ENCODE measurements at regions not wholly inside any gene's neighbourhood (a gene's known extent, or its start where the extent isn't known, plus 50 kb on each side); places are given as distances from the start of the nearest gene placed in this dataset.
"Not testable (repeated sequence)": the region's sequence is repeated elsewhere in the genome, so short reads cannot be mapped to it uniquely, and the experiment has no call there.

DNA sequence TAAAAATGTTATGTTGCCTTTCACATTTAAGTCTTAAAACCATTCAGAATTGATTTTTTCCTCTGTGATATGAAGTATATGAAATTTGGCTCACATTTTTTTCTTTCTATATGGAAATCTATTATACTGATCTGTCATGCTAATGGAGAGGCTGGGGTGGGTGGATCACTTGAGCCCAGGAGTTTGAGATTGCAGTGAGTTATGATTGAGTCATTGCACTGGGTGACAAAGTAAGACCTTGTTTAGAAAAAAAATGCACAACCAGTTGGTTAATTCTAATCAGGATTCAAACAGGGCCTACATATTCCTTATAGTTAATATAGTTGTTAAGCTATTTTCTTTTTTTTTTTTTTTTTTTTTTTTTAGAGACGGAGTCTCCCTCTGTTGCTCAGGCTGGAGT is 230.5 kb downstream of the MFSD1 start:
- Histone ChIP-seq H3K9ac (ENCODE audit: insufficient read length) (no peak overlapping the region), H3K9me3 (ENCODE audit: low read depth, low read length) (no peaks in the 10 kb centered on the region), H3K4me3 (no peak overlapping the region), H3K36me3 (ENCODE audit: insufficient read depth, low read length) (no peaks in the 10 kb centered on the region), H3K27ac (no peak overlapping the region)
- no peak for TF ChIP-seq FOXP2 (optimal IDR thresholded peaks at IDR 0.05; ENCODE audit: control extremely low read depth, extremely low read length, insufficient read depth)
- TF ChIP-seq EZH2 (IDR thresholded peaks at IDR 0.05), result no peak
- TF ChIP-seq POLR2AphosphoS5 (IDR thresholded peaks at IDR 0.05; ENCODE audit: borderline replicate concordance, low read depth, low read length), result no peak
- no peak for DNase-seq (ENCODE audit: low read depth, low spot score)

DNA sequence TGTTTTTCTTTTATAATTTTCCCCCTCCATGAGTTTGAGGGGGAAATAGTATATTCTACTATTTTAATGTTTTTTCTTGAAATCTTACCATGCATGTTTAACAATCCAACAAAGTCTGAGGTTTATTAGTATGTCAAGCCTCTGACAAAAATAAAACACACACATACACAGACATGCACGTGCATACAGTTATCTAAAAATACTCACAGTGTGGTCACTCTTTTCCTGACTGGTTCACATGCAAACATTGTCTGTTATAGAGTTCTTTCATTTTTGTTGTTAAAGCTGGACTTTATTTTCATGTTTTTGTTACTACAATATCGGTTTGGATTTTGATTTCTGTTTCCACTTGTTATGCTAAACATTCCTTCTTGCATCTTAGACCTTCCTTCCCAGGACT is 236.6 kb downstream of the MFSD1 start:
- Histone ChIP-seq H3K27ac (no peak overlapping the region), H3K4me3 (no peak overlapping the region), H3K36me3 (ENCODE audit: insufficient read depth, low read length) (no peaks in the 10 kb centered on the region), H3K9me3 (ENCODE audit: low read depth, low read length) (no peaks in the 10 kb centered on the region), H3K9ac (ENCODE audit: insufficient read length) (no peak overlapping the region)
- no peak for DNase-seq (ENCODE audit: low read depth, low spot score)
- TF ChIP-seq EZH2 (IDR thresholded peaks at IDR 0.05) (no peak), FOXP2 (optimal IDR thresholded peaks at IDR 0.05; ENCODE audit: control extremely low read depth, extremely low read length, insufficient read depth) (no peak), POLR2AphosphoS5 (IDR thresholded peaks at IDR 0.05; ENCODE audit: borderline replicate concordance, low read depth, low read length) (no peak)

DNA sequence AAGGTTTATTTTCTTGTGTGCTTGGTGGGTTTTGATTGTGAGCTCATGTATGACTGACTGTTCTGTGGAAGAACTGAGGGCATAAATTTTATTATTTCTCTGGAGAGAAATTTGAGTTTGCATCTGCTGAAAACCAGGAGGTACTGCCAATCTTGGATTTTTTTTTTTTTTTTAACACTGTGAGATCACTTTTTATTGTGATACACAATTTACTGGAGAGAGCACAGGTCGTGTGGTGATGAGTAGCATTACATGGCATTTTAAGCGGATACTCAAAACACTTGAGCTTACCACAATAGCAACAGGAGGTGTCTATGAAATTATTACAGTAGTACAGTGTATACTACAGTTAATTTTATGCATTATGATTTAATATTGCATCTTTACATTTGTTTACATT is 237.4 kb downstream of the MFSD1 start:
- H3K4me3 ChIP-seq, result no peak overlapping the region
- no peak for DNase-seq (ENCODE audit: low read depth, low spot score)
- no peaks in the 10 kb centered on the region for H3K9me3 ChIP-seq (ENCODE audit: low read depth, low read length)
- TF ChIP-seq FOXP2 (optimal IDR thresholded peaks at IDR 0.05; ENCODE audit: control extremely low read depth, extremely low read length, insufficient read depth) (no peak), POLR2AphosphoS5 (IDR thresholded peaks at IDR 0.05; ENCODE audit: borderline replicate concordance, low read depth, low read length) (no peak), EZH2 (IDR thresholded peaks at IDR 0.05) (no peak)
- H3K36me3 ChIP-seq (ENCODE audit: insufficient read depth, low read length), result no peaks in the 10 kb centered on the region
- no peak overlapping the region for H3K27ac ChIP-seq
- no peak overlapping the region for H3K9ac ChIP-seq (ENCODE audit: insufficient read length)

DNA sequence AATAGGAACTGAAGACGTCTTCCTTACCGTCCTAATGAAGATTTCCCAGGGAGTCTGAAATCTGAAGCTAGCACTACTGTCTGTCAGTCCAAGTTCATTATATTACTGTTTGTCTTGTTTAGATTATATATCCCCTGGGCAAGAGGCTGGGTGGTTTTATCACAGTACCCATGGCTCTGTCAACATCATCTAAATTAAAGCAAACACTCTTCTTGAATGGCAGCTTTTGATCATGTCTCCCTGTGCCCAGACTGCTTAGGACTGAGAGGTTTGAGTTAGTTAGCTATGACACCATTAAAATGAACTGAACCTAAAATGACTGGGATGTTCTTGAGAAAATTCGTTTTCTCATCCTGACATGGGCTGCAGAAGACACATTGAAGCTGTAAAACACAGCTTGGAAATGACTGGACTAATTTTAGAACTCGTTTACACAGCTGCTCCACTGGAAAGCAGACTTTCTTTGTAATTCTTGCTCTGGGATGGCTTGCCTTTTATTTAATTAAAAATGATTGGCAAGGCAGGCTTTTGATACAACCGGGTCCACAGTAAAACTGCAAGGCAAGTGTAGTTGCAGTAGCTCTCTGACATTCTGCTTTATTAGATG is 243.5 kb downstream of the MFSD1 start:
- Histone ChIP-seq H3K36me3 (ENCODE audit: insufficient read depth, low read length) (no peaks in the 10 kb centered on the region), H3K27ac (no peak overlapping the region), H3K9me3 (ENCODE audit: low read depth, low read length) (no peaks in the 10 kb centered on the region), H3K4me3 (no peak overlapping the region), H3K9ac (ENCODE audit: insufficient read length) (no peak overlapping the region)
- no peak for DNase-seq (ENCODE audit: low read depth, low spot score)
- TF ChIP-seq POLR2AphosphoS5 (IDR thresholded peaks at IDR 0.05; ENCODE audit: borderline replicate concordance, low read depth, low read length) (no peak), EZH2 (IDR thresholded peaks at IDR 0.05) (no peak), FOXP2 (optimal IDR thresholded peaks at IDR 0.05; ENCODE audit: control extremely low read depth, extremely low read length, insufficient read depth) (no peak)

DNA sequence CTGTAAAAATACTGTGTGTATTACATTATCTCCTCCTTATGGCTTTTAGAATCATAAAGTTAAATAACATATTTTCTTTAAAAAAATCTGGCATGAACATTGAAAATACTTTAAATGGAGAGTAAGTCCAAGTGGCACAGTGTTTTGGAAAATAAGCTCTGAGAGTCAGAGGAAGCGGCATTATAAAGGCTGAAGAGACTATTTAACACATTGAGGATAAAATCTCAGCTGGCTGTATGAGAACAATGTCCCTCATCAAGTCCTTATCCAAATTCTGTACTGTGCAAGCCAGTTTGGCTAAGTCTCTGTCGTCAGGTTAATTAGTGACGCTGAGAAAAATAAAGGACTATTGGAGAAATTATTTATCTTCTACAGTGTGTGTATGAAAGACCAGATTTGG is 245.5 kb downstream of the MFSD1 start:
- H3K36me3 ChIP-seq (ENCODE audit: insufficient read depth, low read length), result no peaks in the 10 kb centered on the region
- H3K9me3 ChIP-seq (ENCODE audit: low read depth, low read length), result no peaks in the 10 kb centered on the region
- H3K4me3 ChIP-seq, result no peak overlapping the region
- no peak overlapping the region for H3K9ac ChIP-seq (ENCODE audit: insufficient read length)
- no peak for DNase-seq (ENCODE audit: low read depth, low spot score)
- no peak overlapping the region for H3K27ac ChIP-seq
- TF ChIP-seq POLR2AphosphoS5 (IDR thresholded peaks at IDR 0.05; ENCODE audit: borderline replicate concordance, low read depth, low read length) (no peak), EZH2 (IDR thresholded peaks at IDR 0.05) (no peak), FOXP2 (optimal IDR thresholded peaks at IDR 0.05; ENCODE audit: control extremely low read depth, extremely low read length, insufficient read depth) (no peak)

DNA sequence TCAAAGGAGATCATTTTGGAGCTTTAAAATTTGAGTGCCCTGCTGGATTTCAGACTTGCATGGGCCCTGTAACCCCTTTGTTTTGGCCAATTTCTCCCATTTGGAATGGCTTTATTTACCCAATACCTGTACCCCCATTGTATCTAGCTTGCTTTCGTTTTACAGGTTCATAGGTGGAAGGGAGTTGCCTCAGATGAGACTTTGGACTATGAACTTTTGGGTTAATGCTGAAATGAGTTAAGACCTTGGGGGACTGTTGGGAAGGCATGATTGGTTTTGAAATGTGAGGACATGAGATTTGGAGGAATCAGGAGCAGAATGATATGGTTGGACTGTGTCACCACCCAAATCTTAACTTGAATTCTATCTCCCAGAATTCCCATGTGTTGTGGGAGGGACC is 250.6 kb downstream of the MFSD1 start:
- DNase-seq (ENCODE audit: low read depth, low spot score), result not testable (repeated sequence)

DNA sequence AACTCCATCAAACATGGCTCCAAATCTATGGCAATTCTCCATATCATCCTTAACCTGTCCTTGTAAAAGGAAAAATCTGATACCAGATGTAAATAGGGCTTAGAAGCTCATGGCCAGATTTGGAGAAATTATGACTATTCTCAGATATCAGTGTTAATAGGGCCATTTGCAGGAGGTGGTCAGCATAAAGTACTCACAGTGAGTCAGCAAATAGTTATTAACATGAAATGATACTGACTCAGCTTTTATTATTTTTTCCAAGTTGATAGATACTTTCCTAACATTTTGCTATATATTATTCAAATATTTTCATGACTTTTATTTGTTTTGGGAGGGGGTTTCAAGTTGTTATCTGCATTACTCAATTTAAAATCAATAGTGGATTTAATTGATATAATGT is 255.8 kb downstream of the MFSD1 start:
- Histone ChIP-seq H3K9me3 (ENCODE audit: low read depth, low read length) (no peaks in the 10 kb centered on the region), H3K9ac (ENCODE audit: insufficient read length) (no peak overlapping the region), H3K4me3 (no peak overlapping the region), H3K36me3 (ENCODE audit: insufficient read depth, low read length) (no peaks in the 10 kb centered on the region), H3K27ac (no peak overlapping the region)
- TF ChIP-seq POLR2AphosphoS5 (IDR thresholded peaks at IDR 0.05; ENCODE audit: borderline replicate concordance, low read depth, low read length) (no peak), FOXP2 (optimal IDR thresholded peaks at IDR 0.05; ENCODE audit: control extremely low read depth, extremely low read length, insufficient read depth) (no peak), EZH2 (IDR thresholded peaks at IDR 0.05) (no peak)
- no peak for DNase-seq (ENCODE audit: low read depth, low spot score)

More for the DNA sequence above, 250.6 kb downstream of the MFSD1 start:
- H3K9me3 ChIP-seq (ENCODE audit: low read depth, low read length); H3K9ac ChIP-seq (ENCODE audit: insufficient read length); H3K36me3 ChIP-seq (ENCODE audit: insufficient read depth, low read length); H3K4me3 ChIP-seq; H3K27ac ChIP-seq: not testable (repeated sequence)

DNA sequence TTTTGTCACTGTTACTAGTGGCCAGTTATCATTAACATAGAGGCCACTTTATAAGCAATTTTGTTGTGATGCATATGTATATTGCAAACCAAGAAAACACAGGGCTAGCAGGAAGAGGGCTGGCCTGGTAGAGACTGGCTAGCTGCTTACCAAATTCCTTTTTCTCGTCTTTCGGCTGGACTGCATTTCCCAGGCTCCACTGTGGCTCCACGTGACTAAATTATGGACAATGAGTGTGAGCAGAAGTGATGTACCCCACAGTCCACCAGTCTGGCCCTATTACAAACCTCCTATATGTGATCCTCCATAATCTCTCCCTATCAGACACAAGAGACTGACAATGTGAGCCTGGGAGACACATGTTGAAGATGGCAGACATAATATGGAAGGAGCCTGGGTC is 257.0 kb downstream of the MFSD1 start:
- Histone ChIP-seq H3K36me3 (ENCODE audit: insufficient read depth, low read length) (no peaks in the 10 kb centered on the region), H3K4me3 (no peak overlapping the region), H3K9me3 (ENCODE audit: low read depth, low read length) (no peaks in the 10 kb centered on the region), H3K9ac (ENCODE audit: insufficient read length) (no peak overlapping the region), H3K27ac (no peak overlapping the region)
- DNase-seq (ENCODE audit: low read depth, low spot score), result no peak
- TF ChIP-seq FOXP2 (optimal IDR thresholded peaks at IDR 0.05; ENCODE audit: control extremely low read depth, extremely low read length, insufficient read depth) (no peak), POLR2AphosphoS5 (IDR thresholded peaks at IDR 0.05; ENCODE audit: borderline replicate concordance, low read depth, low read length) (no peak), EZH2 (IDR thresholded peaks at IDR 0.05) (no peak)

DNA sequence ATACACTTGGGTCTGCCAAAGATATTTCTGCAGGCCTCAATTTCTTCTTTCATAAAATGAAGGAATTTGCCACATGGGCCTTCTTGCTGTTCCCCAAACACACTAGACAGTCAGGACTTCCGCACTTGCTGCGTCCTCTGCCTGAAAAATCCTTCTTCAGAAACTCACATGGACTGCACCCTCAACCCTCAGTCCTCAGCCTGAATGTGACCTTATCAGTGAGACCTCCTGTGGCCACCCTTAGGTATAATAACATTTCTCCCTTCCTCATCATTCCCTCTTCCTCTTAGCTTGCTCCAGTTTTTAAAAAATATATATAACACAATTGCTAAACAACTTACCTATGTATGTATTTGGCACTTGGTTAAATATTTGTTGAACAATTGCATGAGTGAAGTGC is 257.5 kb downstream of the MFSD1 start:
- DNase-seq (ENCODE audit: low read depth, low spot score), result no peak
- TF ChIP-seq POLR2AphosphoS5 (IDR thresholded peaks at IDR 0.05; ENCODE audit: borderline replicate concordance, low read depth, low read length) (no peak), EZH2 (IDR thresholded peaks at IDR 0.05) (no peak), FOXP2 (optimal IDR thresholded peaks at IDR 0.05; ENCODE audit: control extremely low read depth, extremely low read length, insufficient read depth) (no peak)

More for the DNA sequence above, 257.5 kb downstream of the MFSD1 start:
- H3K36me3 ChIP-seq (ENCODE audit: insufficient read depth, low read length), result no peaks in the 10 kb centered on the region
- no peak overlapping the region for H3K27ac ChIP-seq
- no peaks in the 10 kb centered on the region for H3K9me3 ChIP-seq (ENCODE audit: low read depth, low read length)
- no peak overlapping the region for H3K4me3 ChIP-seq
- no peak overlapping the region for H3K9ac ChIP-seq (ENCODE audit: insufficient read length)

Measured in SK-N-MC (cell line).